PFSK-1 (cell line): ENCODE measurements at regions not wholly inside any gene's neighbourhood (a gene's known extent, or its start where the extent isn't known, plus 50 kb on each side); places are given as distances from the start of the nearest gene placed in this dataset.

Experiments used
- POLR2AphosphoS5 ChIP-seq: IDR thresholded peaks from 2 replicates; pipeline ENCODE4 v1.6.1; 2012; ENCODE audit warnings: low read depth, mild to moderate bottlenecking, control low read depth, low read length, moderate library complexity
- REST ChIP-seq, 2 experiments: IDR thresholded peaks; 2 replicates each; pipeline versions ENCODE4 v1.6.1 to v1.8.0; 2011 to 2012; ENCODE audit warnings: low read depth in 2 of 2, low read length in 2 of 2, control low read depth in 1 of 2, inconsistent platforms in 1 of 2, mild to moderate bottlenecking in 1 of 2, moderate library complexity in 1 of 2; ENCODE audit not compliant: insufficient read depth in 1 of 2
- SIN3A ChIP-seq: IDR thresholded peaks from 2 replicates; pipeline ENCODE4 v1.6.1; 2012; ENCODE audit warnings: mild to moderate bottlenecking, low read length, moderate library complexity, borderline replicate concordance; ENCODE audit not compliant: insufficient read depth
- TAF1 ChIP-seq: IDR thresholded peaks from 2 replicates; pipeline ENCODE4 v1.6.1; 2012; ENCODE audit warnings: low read length, control low read depth, borderline replicate concordance; ENCODE audit not compliant: insufficient read depth

- no peak for TF ChIP-seq POLR2AphosphoS5
- TF ChIP-seq TAF1 = no peak
- no peak for TF ChIP-seq SIN3A
- TF ChIP-seq REST (IDR thresholded peaks at IDR 0.05; ENCODE audit: insufficient read depth in 1 of 2, low read depth in 2 of 2, low read length in 2 of 2) = no peak
Observed at GRCh38 chr14:97900196-97900854, 1103.1 kb downstream of the VRK1 start.
